HFF-Myc (cell line): ENCODE measurements at regions not wholly inside any gene's neighbourhood (a gene's known extent, or its start where the extent isn't known, plus 50 kb on each side); places are given as distances from the start of the nearest gene placed in this dataset.
"Not testable (repeated sequence)": the region's sequence is repeated elsewhere in the genome, so short reads cannot be mapped to it uniquely, and the experiment has no call there.

Experiments used
- DNase-seq: peaks from one replicate; pipeline ENCODE4 v3.0.0-alpha.2; 2011; ENCODE audit warnings: low read depth; ENCODE audit errors: extremely low read depth
- H3K4me3 ChIP-seq: replicated peaks from 2 replicates; pipeline ENCODE4 v1.5.1; 2011; ENCODE audit warnings: low read depth, mild to moderate bottlenecking, control low read depth, low read length
- TF ChIP-seq, protein P1 (sequence below): IDR thresholded peaks from 2 replicates; pipeline ENCODE4 v1.5.1; 2012; ENCODE audit warnings: mild to moderate bottlenecking, low read depth, low read length, control low read depth; ENCODE audit errors: missing control alignments

DNA sequence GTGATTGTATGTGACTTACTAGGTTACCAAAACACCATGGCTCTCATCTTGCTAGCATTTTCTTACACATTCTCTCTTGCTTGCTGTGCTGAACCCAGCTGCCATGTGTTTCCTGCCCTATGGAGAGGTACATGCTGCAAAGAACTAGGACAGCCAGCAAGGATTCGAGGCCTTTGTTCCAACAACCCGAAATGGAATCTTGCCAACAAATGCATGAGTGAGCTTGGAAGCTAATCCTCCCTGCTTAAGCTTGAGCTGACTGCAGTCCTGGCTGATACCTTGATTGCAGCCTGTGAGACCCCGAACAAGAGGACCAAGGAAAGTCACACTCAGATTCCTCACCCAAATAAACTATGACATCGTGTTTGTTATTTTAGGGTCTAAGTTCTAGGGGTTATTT is 651.2 kb downstream of the SLITRK6 start:
- no peak overlapping the region for H3K4me3 ChIP-seq
- DNase-seq: no peak
- TF ChIP-seq, protein P1, sequence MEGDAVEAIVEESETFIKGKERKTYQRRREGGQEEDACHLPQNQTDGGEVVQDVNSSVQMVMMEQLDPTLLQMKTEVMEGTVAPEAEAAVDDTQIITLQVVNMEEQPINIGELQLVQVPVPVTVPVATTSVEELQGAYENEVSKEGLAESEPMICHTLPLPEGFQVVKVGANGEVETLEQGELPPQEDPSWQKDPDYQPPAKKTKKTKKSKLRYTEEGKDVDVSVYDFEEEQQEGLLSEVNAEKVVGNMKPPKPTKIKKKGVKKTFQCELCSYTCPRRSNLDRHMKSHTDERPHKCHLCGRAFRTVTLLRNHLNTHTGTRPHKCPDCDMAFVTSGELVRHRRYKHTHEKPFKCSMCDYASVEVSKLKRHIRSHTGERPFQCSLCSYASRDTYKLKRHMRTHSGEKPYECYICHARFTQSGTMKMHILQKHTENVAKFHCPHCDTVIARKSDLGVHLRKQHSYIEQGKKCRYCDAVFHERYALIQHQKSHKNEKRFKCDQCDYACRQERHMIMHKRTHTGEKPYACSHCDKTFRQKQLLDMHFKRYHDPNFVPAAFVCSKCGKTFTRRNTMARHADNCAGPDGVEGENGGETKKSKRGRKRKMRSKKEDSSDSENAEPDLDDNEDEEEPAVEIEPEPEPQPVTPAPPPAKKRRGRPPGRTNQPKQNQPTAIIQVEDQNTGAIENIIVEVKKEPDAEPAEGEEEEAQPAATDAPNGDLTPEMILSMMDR: no peak

DNA sequence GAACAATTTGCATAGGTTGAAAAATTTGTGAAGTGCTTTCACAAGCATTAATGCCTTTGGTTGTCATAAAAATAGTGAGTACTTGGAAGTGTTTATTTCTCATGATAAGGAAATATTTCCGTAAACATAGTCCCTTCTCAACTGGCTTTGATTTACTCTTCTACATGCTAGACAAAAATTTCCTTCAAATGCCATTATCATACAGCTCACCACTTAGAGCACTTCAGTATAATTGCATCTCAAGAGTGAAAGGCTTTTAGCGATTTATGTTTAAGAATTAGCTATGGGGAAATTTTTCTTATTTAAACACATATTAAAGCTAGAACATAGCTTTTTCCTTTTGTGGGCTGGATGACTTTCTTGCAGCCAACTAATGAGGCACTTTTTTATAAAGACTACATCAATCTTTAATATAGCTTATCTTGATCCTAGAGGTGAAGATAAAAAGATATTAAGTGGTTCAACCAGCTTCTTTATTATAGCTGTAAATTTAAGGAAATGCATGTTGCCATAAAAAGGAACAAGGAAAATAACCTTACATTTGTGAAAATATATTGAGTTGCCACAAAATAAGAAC is 656.8 kb downstream of the SLITRK6 start:
- TF ChIP-seq, protein P1: no peak
- no peak overlapping the region for H3K4me3 ChIP-seq
- DNase-seq: no peak

DNA sequence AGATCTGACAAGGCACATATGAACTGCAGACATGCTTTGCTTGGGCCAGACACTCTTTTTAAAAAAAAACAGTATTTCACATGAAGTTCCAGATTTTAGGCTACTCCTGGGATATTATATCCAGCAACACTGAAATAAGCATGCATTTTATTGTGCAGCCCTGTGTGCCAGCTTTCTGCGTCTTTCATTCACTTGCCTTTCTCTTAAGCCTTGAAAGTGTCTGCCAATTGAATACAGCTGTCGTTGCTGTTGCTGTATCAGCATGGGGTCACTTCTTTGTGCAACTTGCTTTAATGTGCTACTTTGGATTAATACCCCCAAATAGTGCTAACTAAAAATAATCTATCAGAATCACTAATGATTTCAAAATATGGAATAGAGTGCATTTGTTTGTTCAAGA is 657.8 kb downstream of the SLITRK6 start:
- no peak for DNase-seq
- TF ChIP-seq, protein P1: no peak
- H3K4me3 ChIP-seq: no peak overlapping the region

DNA sequence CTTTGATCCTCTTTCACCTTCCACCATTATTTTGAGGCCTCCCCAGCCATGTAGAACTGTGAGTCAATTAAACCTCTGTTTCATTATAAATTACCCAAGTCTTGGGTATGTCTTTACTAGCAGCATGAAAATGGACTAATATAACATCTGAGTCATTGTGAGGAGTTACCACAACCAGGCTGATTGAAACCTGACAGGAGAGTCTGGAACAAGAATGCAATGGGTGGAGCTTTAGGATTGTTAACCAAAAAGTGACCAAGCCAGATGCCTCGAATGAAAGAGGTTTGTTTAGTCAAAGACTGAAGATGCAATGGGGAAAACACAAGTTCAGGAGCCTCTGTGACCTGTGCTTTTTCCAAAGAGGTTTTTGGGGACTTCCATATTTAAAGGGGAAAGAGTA is 659.0 kb downstream of the SLITRK6 start:
- no peak overlapping the region for H3K4me3 ChIP-seq
- TF ChIP-seq, protein P1: no peak
- no peak for DNase-seq

DNA sequence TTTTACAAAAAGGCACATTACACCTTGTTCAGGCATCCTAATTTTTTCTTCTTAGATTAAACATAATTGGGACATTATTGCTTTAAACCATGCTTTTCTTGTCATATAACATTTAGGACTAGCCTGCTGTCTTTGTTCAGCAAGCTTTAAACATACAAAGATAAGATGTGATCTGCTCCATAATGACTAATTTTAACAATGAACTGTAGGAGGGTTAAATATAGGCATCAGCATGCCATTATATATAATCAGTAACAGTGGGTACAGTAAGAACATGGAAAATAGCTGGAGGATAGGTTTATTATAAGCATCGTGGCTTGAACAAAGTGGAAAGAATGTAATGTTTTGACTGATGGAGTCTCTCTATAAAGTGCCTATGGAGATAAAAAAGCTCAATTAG is 661.7 kb downstream of the SLITRK6 start:
- TF ChIP-seq, protein P1: no peak
- no peak for DNase-seq
- H3K4me3 ChIP-seq: no peak overlapping the region

DNA sequence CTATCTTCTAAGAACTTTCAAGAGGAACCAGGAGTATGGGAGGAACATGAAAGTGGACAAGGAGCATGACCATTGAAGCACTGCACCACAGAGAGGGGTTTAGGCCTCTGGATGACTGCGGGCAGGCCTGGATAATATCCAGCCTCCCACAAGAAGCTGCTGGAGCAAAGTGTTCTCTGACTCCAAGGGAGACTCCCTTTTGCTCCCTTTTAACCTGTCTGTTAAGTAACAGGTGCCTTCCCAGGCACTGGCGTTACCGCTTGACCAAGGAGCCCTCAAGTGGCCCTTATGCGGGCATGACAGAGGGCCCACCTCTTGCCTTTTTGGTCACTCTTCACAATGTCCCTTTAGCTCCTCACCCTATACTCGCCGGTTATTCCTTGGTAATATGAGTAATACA is 666.2 kb downstream of the SLITRK6 start:
- TF ChIP-seq, protein P1: no peak
- H3K4me3 ChIP-seq: no peak overlapping the region
- DNase-seq: no peak

DNA sequence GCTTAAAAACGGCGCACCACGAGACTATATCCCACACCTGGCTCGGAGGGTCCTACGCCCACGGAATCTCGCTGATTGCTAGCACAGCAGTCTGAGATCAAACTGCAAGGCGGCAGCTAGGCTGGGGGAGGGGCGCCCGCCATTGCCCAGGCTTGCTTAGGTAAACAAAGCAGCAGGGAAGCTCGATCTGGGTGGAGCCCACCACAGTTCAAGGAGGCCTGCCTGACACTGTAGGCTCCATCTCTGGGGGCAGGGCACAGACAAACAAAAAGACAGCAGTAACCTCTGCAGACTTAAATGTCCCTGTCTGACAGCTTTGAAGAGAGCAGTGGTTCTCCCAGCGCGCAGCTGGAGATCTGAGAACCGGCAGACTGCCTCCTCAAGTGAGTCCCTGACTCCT is 675.7 kb downstream of the SLITRK6 start:
- not testable (repeated sequence) for DNase-seq

DNA sequence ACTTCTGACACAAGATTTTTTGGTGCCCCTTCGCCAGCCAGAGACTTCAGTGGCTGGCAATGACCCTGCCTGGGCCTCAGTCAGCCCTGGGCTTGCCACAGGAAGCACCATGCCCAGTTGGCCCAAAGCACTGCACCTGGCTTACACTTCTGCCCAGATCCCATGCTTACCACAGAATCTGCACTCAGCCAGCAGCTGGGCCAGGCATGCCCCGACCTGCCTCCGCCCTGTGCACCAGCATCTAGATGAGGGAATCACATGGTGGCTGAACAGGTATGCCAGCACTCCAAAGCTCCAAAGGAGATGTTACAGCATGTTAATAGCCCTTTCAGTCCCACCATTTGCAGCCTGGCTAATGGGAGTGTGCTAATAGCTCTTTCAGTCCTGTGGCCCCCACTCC is 690.9 kb downstream of the SLITRK6 start:
- TF ChIP-seq, protein P1: no peak
- no peak for DNase-seq
- H3K4me3 ChIP-seq: no peak overlapping the region

More for the DNA sequence above, 675.7 kb downstream of the SLITRK6 start:
- H3K4me3 ChIP-seq: not testable (repeated sequence)
